ENCODE measurements at regions not wholly inside any gene's neighbourhood (a gene's known extent, or its start where the extent isn't known, plus 50 kb on each side); places are given as distances from the start of the nearest gene placed in this dataset.

- no peak for TF ChIP-seq NRF1 (IDR thresholded peaks at IDR 0.05; ENCODE audit: low read depth, low read length)
Observed at GRCh38 chr17:53033297-53033696, 789.4 kb upstream of the KIF2B start (continued).

- Histone ChIP-seq H3K9me2 (no peaks in the 10 kb centered on the region), H3K27ac (ENCODE audit: low read depth in 2 of 2, low read length in 1 of 2) (no peak overlapping the region), H3K9me3 (no peaks in the 10 kb centered on the region), H3K4me3 (ENCODE audit: low read depth in 2 of 2, low read length in 1 of 2) (no peak overlapping the region), H4K20me1 (ENCODE audit: insufficient read depth) (no peaks in the 10 kb centered on the region), H2AFZ (ENCODE audit: low read depth) (no peak overlapping the region), H3K36me3 (replicated peaks in 1 of 2; ENCODE audit: control insufficient read depth in 1 of 2, insufficient read depth in 2 of 2, low read length in 1 of 2) (no peaks in the 10 kb centered on the region), H3F3A (replicated peaks; ENCODE audit: insufficient read depth) (no peaks in the 10 kb centered on the region), H3K27me3 (ENCODE audit: insufficient read depth) (no peaks in the 10 kb centered on the region), H3K79me2 (ENCODE audit: insufficient read depth) (no peaks in the 10 kb centered on the region), H3K4me2 (no peak overlapping the region), H3K4me1 (ENCODE audit: control insufficient read depth in 1 of 2, insufficient read depth in 2 of 2, low read depth in 1 of 2, low read length in 1 of 2) (peaks cover 0 to 2% of the 10 kb centered on the region in 2 experiments; a peak in 1 of 4 replicates), H3K9ac (no peak overlapping the region)
- WGBS (ENCODE audit: low lambda C conversion rate): 21% methylated on average over 3 of the region's 3 CpGs
- TF ChIP-seq RAD21 (IDR thresholded peaks at IDR 0.05; ENCODE audit: low read length) (peak; percentile 91), CTCF (IDR thresholded peaks at IDR 0.05) (peak; percentile 48), RCOR1 (IDR thresholded peaks at IDR 0.05; ENCODE audit: low read length) (0 out of 2 replicates have a peak, but pooled peaks have one; percentile 2), SMC3 (IDR thresholded peaks at IDR 0.05; ENCODE audit: low read depth, low read length) (peak; percentile 69), FOSL2 (IDR thresholded peaks at IDR 0.05; ENCODE audit: borderline replicate concordance, low read depth) (no peak)
- ChIA-PET CTCF (interaction anchor here (0.6 to 2.4 kb wide), 13 partner anchors 9 to 1858 kb away, joined by 3 to 17 read pairs (median 4); no protein-coding TSS in a partner anchor), POLR2A (no interaction called here)
- peak; percentile 21 for DNase-seq
Observed at GRCh38 chr17:53032861-53033271, 789.9 kb upstream of the KIF2B start.

- H3K9ac ChIP-seq: no peak overlapping the region
- H3K27me3 ChIP-seq (ENCODE audit: insufficient read depth): no peaks in the 10 kb centered on the region
- no peak overlapping the region for H2AFZ ChIP-seq (ENCODE audit: low read depth)
- ChIA-PET POLR2A (no interaction called here), CTCF (interaction anchor here (0.7 kb wide), 1 partner anchor 122 kb away, joined by 3 read pairs; no protein-coding TSS in a partner anchor)
- no peak for DNase-seq
- no peak for TF ChIP-seq TEAD4 (IDR thresholded peaks at IDR 0.05; ENCODE audit: borderline replicate concordance, insufficient read depth)
- no peak overlapping the region for H3K4me3 ChIP-seq (ENCODE audit: low read depth in 2 of 2, low read length in 1 of 2)
- no peaks in the 10 kb centered on the region for H3K4me1 ChIP-seq (ENCODE audit: control insufficient read depth in 1 of 2, insufficient read depth in 2 of 2, low read depth in 1 of 2, low read length in 1 of 2)
- no peaks in the 10 kb centered on the region for H3K79me2 ChIP-seq (ENCODE audit: insufficient read depth)
- H4K20me1 ChIP-seq (ENCODE audit: insufficient read depth): no peaks in the 10 kb centered on the region
- no peaks in the 10 kb centered on the region for H3K9me2 ChIP-seq
- H3K9me3 ChIP-seq: peaks cover 4% of the 10 kb centered on the region; the same call in 1 of the 2 replicates
- no peak overlapping the region for H3K27ac ChIP-seq (ENCODE audit: low read depth in 2 of 2, low read length in 1 of 2)
- no peaks in the 10 kb centered on the region for H3K36me3 ChIP-seq (replicated peaks in 1 of 2; ENCODE audit: control insufficient read depth in 1 of 2, insufficient read depth in 2 of 2, low read length in 1 of 2)
- H3K4me2 ChIP-seq: no peak overlapping the region
- no peaks in the 10 kb centered on the region for H3F3A ChIP-seq (replicated peaks; ENCODE audit: insufficient read depth)
Observed at GRCh38 chr17:53017227-53017626, 805.5 kb upstream of the KIF2B start.

- H3K9ac ChIP-seq: no peak overlapping the region
- H3K27me3 ChIP-seq (ENCODE audit: insufficient read depth): no peaks in the 10 kb centered on the region
- H3K4me1 ChIP-seq (ENCODE audit: control insufficient read depth in 1 of 2, insufficient read depth in 2 of 2, low read depth in 1 of 2, low read length in 1 of 2): no peaks in the 10 kb centered on the region
- no peak overlapping the region for H3K4me2 ChIP-seq
- POLR2A ChIA-PET: no interaction called here
- no peaks in the 10 kb centered on the region for H3K9me2 ChIP-seq
- H3K4me3 ChIP-seq (ENCODE audit: low read depth in 2 of 2, low read length in 1 of 2): no peak overlapping the region
- H3K36me3 ChIP-seq (replicated peaks in 1 of 2; ENCODE audit: control insufficient read depth in 1 of 2, insufficient read depth in 2 of 2, low read length in 1 of 2): no peaks in the 10 kb centered on the region
- no peaks in the 10 kb centered on the region for H4K20me1 ChIP-seq (ENCODE audit: insufficient read depth)
- H3K9me3 ChIP-seq: peaks cover 5% of the 10 kb centered on the region; the same call in 1 of the 2 replicates
- no peak overlapping the region for H2AFZ ChIP-seq (ENCODE audit: low read depth)
- TF ChIP-seq MAX (IDR thresholded peaks at IDR 0.05; ENCODE audit: low read depth) (no peak), EP300 (IDR thresholded peaks at IDR 0.05; ENCODE audit: borderline replicate concordance in 1 of 2, low read depth in 1 of 2, low read length in 1 of 2) (no peak), JUND (IDR thresholded peaks at IDR 0.05) (no peak), TCF12 (IDR thresholded peaks at IDR 0.05) (no peak), RAD21 (IDR thresholded peaks at IDR 0.05; ENCODE audit: low read length) (no peak), PBX3 (IDR thresholded peaks at IDR 0.05) (no peak), POLR2AphosphoS5 (IDR thresholded peaks at IDR 0.05; ENCODE audit: low read depth, low read length) (no peak), NRF1 (IDR thresholded peaks at IDR 0.05; ENCODE audit: low read depth, low read length) (no peak), USF1 (IDR thresholded peaks at IDR 0.05; ENCODE audit: borderline replicate concordance, low read depth) (no peak), NFIC (IDR thresholded peaks at IDR 0.05; ENCODE audit: borderline replicate concordance) (no peak), FOSL2 (IDR thresholded peaks at IDR 0.05; ENCODE audit: borderline replicate concordance, low read depth) (no peak)
- H3F3A ChIP-seq (replicated peaks; ENCODE audit: insufficient read depth): no peaks in the 10 kb centered on the region
- H3K79me2 ChIP-seq (ENCODE audit: insufficient read depth): no peaks in the 10 kb centered on the region
- no peak for DNase-seq
- CTCF ChIA-PET: no interaction called here
- no peak overlapping the region for H3K27ac ChIP-seq (ENCODE audit: low read depth in 2 of 2, low read length in 1 of 2)
Observed at GRCh38 chr17:53016085-53016484, 806.6 kb upstream of the KIF2B start.
